Body of pancreas (tissue), 4 donors: ENCODE measurements at regions not wholly inside any gene's neighbourhood (a gene's known extent, or its start where the extent isn't known, plus 50 kb on each side); places are given as distances from the start of the nearest gene placed in this dataset.

Source experiments
- POLR2A ChIP-seq, 3 donors: fragments of 450-650 bp; IDR thresholded peaks; one replicate each; pipeline ENCODE4 v1.6.1; 2016; ENCODE audit warnings: antibody characterized with exemption in 3 of 3, mild to moderate bottlenecking in 2 of 3
- TF ChIP-seq, protein P1 (sequence below), 7 experiments: fragments of 450-650 bp in 4 of 7; fragments of 200-600 bp in 3 of 7; sonication (generic) in 3 of 7; IDR thresholded peaks; one replicate each; pipeline ENCODE4 v1.5.1; 2016 to 2019; ENCODE audit warnings: antibody characterized with exemption in 7 of 7

- TF ChIP-seq, protein P1, sequence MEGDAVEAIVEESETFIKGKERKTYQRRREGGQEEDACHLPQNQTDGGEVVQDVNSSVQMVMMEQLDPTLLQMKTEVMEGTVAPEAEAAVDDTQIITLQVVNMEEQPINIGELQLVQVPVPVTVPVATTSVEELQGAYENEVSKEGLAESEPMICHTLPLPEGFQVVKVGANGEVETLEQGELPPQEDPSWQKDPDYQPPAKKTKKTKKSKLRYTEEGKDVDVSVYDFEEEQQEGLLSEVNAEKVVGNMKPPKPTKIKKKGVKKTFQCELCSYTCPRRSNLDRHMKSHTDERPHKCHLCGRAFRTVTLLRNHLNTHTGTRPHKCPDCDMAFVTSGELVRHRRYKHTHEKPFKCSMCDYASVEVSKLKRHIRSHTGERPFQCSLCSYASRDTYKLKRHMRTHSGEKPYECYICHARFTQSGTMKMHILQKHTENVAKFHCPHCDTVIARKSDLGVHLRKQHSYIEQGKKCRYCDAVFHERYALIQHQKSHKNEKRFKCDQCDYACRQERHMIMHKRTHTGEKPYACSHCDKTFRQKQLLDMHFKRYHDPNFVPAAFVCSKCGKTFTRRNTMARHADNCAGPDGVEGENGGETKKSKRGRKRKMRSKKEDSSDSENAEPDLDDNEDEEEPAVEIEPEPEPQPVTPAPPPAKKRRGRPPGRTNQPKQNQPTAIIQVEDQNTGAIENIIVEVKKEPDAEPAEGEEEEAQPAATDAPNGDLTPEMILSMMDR (IDR thresholded peaks at IDR 0.05): no peak
- TF ChIP-seq POLR2A (IDR thresholded peaks at IDR 0.05): no peak
Measured at GRCh38 chrX:134714633-134715110, 56.4 kb upstream of the PLAC1 start.
